Fibroblast of skin of abdomen (primary cell): ENCODE measurements at regions not wholly inside any gene's neighbourhood (a gene's known extent, or its start where the extent isn't known, plus 50 kb on each side); places are given as distances from the start of the nearest gene placed in this dataset.

ENCODE experiments used
- DNase-seq: peaks from one replicate; pipeline ENCODE4 v3.0.0-alpha.2; 2013

GRCh38 chr13:73934215-73934641 is 200.0 kb downstream of the KLF12 start:
- no peak for DNase-seq

GRCh38 chr13:73933795-73934194 is 200.4 kb downstream of the KLF12 start:
- DNase-seq, result no peak

GRCh38 chr13:73932091-73932490 is 202.1 kb downstream of the KLF12 start:
- no peak for DNase-seq

- no peak for DNase-seq
Measured at GRCh38 chr13:73929287-73929932, 204.8 kb downstream of the KLF12 start.

- DNase-seq, result no peak
Measured at GRCh38 chr13:73924607-73925006, 209.6 kb downstream of the KLF12 start.

- peak; percentile 40 for DNase-seq
Measured at GRCh38 chr13:73922493-73923393, 211.5 kb downstream of the KLF12 start.

GRCh38 chr13:73918691-73919090 is 215.5 kb downstream of the KLF12 start:
- DNase-seq, result no peak

GRCh38 chr13:73913751-73914518 is 220.3 kb downstream of the KLF12 start:
- peak; percentile 49 for DNase-seq

- DNase-seq, result peak; percentile 70
Measured at GRCh38 chr13:73913079-73913740, 221.0 kb downstream of the KLF12 start.

GRCh38 chr13:73911361-73911760 is 222.8 kb downstream of the KLF12 start:
- DNase-seq, result no peak

GRCh38 chr13:73910733-73911132 is 223.5 kb downstream of the KLF12 start:
- no peak for DNase-seq

- DNase-seq, result no peak
Measured at GRCh38 chr13:73908809-73909208, 225.4 kb downstream of the KLF12 start.

- no peak for DNase-seq
Measured at GRCh38 chr13:73904625-73905024, 229.6 kb downstream of the KLF12 start.

- DNase-seq, result no peak
Measured at GRCh38 chr13:73903561-73903960, 230.6 kb downstream of the KLF12 start.

GRCh38 chr13:73902847-73903246 is 231.4 kb downstream of the KLF12 start:
- no peak for DNase-seq

GRCh38 chr13:73902296-73902695 is 231.9 kb downstream of the KLF12 start:
- no peak for DNase-seq

GRCh38 chr13:73901324-73902068 is 232.7 kb downstream of the KLF12 start:
- no peak for DNase-seq

GRCh38 chr13:73900591-73900990 is 233.6 kb downstream of the KLF12 start:
- DNase-seq, result no peak

- DNase-seq, result no peak
Measured at GRCh38 chr13:73898899-73899298, 235.3 kb downstream of the KLF12 start.

GRCh38 chr13:73898276-73898675 is 235.9 kb downstream of the KLF12 start:
- DNase-seq, result peak; percentile 43

- DNase-seq, result no peak
Measured at GRCh38 chr13:73894995-73895571, 239.1 kb downstream of the KLF12 start.
